ENCODE measurements at regions not wholly inside any gene's neighbourhood (a gene's known extent, or its start where the extent isn't known, plus 50 kb on each side); places are given as distances from the start of the nearest gene placed in this dataset.

GRCh38 chr16:9205661-9206060 is 114.2 kb downstream of the HAPSTR1 start:
- no peak for TF ChIP-seq GATA2 (IDR thresholded peaks at IDR 0.05; ENCODE audit: low read depth, low read length)
- no peak for TF ChIP-seq GATA3 (IDR thresholded peaks at IDR 0.05; ENCODE audit: low read depth, low read length)

GRCh38 chr16:9206156-9206555 is 114.7 kb downstream of the HAPSTR1 start:
- TF ChIP-seq GATA2 (IDR thresholded peaks at IDR 0.05; ENCODE audit: low read depth, low read length) = peak; percentile 42; the same call in 1 of the 2 replicates
- no peak for TF ChIP-seq GATA3 (IDR thresholded peaks at IDR 0.05; ENCODE audit: low read depth, low read length)

GRCh38 chr16:9212621-9213020 is 121.2 kb downstream of the HAPSTR1 start:
- no peak for TF ChIP-seq GATA2 (IDR thresholded peaks at IDR 0.05; ENCODE audit: low read depth, low read length)
- no peak for TF ChIP-seq GATA3 (IDR thresholded peaks at IDR 0.05; ENCODE audit: low read depth, low read length)

GRCh38 chr16:9219813-9220212 is 128.4 kb downstream of the HAPSTR1 start:
- TF ChIP-seq GATA3 (IDR thresholded peaks at IDR 0.05; ENCODE audit: low read depth, low read length) = no peak
- TF ChIP-seq GATA2 (IDR thresholded peaks at IDR 0.05; ENCODE audit: low read depth, low read length) = no peak

GRCh38 chr16:9225527-9226316 is 134.3 kb downstream of the HAPSTR1 start:
- no peak for TF ChIP-seq GATA2 (IDR thresholded peaks at IDR 0.05; ENCODE audit: low read depth, low read length)

GRCh38 chr16:9226924-9227323 is 135.5 kb downstream of the HAPSTR1 start:
- TF ChIP-seq GATA2 (IDR thresholded peaks at IDR 0.05; ENCODE audit: low read depth, low read length) (no peak), GATA3 (IDR thresholded peaks at IDR 0.05; ENCODE audit: low read depth, low read length) (no peak)

- no peak for TF ChIP-seq GATA2 (IDR thresholded peaks at IDR 0.05; ENCODE audit: low read depth, low read length)
- no peak for TF ChIP-seq GATA3 (IDR thresholded peaks at IDR 0.05; ENCODE audit: low read depth, low read length)
These were observed 139.6 kb downstream of the HAPSTR1 start for GRCh38 chr16:9231039-9231438.

- no peak for TF ChIP-seq GATA2 (IDR thresholded peaks at IDR 0.05; ENCODE audit: low read depth, low read length)
- TF ChIP-seq GATA3 (IDR thresholded peaks at IDR 0.05; ENCODE audit: low read depth, low read length) = no peak
These were observed 140.8 kb downstream of the HAPSTR1 start for GRCh38 chr16:9232102-9232770.

GRCh38 chr16:9235867-9236266 is 144.4 kb downstream of the HAPSTR1 start:
- TF ChIP-seq GATA3 (IDR thresholded peaks at IDR 0.05; ENCODE audit: low read depth, low read length) (no peak), GATA2 (IDR thresholded peaks at IDR 0.05; ENCODE audit: low read depth, low read length) (no peak)

GRCh38 chr16:9236319-9236718 is 144.9 kb downstream of the HAPSTR1 start:
- no peak for TF ChIP-seq GATA2 (IDR thresholded peaks at IDR 0.05; ENCODE audit: low read depth, low read length)
- TF ChIP-seq GATA3 (IDR thresholded peaks at IDR 0.05; ENCODE audit: low read depth, low read length) = no peak

GRCh38 chr16:9238346-9238745 is 146.9 kb downstream of the HAPSTR1 start:
- TF ChIP-seq GATA2 (IDR thresholded peaks at IDR 0.05; ENCODE audit: low read depth, low read length) = no peak
- TF ChIP-seq GATA3 (IDR thresholded peaks at IDR 0.05; ENCODE audit: low read depth, low read length) = no peak

- TF ChIP-seq GATA3 (IDR thresholded peaks at IDR 0.05; ENCODE audit: low read depth, low read length) (no peak), GATA2 (IDR thresholded peaks at IDR 0.05; ENCODE audit: low read depth, low read length) (no peak)
These were observed 149.7 kb downstream of the HAPSTR1 start for GRCh38 chr16:9241177-9241576.

GRCh38 chr16:9248162-9248561 is 156.7 kb downstream of the HAPSTR1 start:
- TF ChIP-seq GATA2 (IDR thresholded peaks at IDR 0.05; ENCODE audit: low read depth, low read length) (no peak), GATA3 (IDR thresholded peaks at IDR 0.05; ENCODE audit: low read depth, low read length) (no peak)

GRCh38 chr16:9249534-9249933 is 158.1 kb downstream of the HAPSTR1 start:
- TF ChIP-seq GATA2 (IDR thresholded peaks at IDR 0.05; ENCODE audit: low read depth, low read length) = no peak
- TF ChIP-seq GATA3 (IDR thresholded peaks at IDR 0.05; ENCODE audit: low read depth, low read length) = no peak

- TF ChIP-seq GATA2 (IDR thresholded peaks at IDR 0.05; ENCODE audit: low read depth, low read length) (no peak), GATA3 (IDR thresholded peaks at IDR 0.05; ENCODE audit: low read depth, low read length) (no peak)
These were observed 159.6 kb downstream of the HAPSTR1 start for GRCh38 chr16:9251026-9251425.

Measured in SH-SY5Y (cell line).